ENCODE measurements at regions not wholly inside any gene's neighbourhood (a gene's known extent, or its start where the extent isn't known, plus 50 kb on each side); places are given as distances from the start of the nearest gene placed in this dataset.

- no peak for DNase-seq
Measured at GRCh38 chr4:59936566-59936965, 1263.6 kb upstream of the ADGRL3 start.

GRCh38 chr4:59938166-59938565, 1262.0 kb upstream of the ADGRL3 start:
- DNase-seq: no peak

DNA sequence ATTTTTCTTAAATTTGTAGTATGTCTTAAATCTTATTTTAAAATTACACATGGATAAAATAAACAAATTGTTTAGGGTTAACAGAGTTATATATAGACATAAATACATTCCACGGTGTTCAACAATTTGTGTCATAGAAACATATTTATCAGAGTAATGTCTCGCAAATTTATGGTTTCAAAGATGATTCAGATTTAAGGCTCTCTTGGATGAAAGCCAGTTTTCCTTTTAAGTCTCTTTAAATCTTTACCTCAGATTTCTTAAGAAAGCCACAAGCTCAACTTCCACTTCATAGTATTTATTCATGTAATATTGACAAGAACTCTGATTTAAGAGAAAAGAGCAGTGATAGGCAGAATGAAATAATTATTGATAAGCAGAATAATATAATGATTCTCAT, 1254.8 kb upstream of the ADGRL3 start:
- DNase-seq: no peak

DNA sequence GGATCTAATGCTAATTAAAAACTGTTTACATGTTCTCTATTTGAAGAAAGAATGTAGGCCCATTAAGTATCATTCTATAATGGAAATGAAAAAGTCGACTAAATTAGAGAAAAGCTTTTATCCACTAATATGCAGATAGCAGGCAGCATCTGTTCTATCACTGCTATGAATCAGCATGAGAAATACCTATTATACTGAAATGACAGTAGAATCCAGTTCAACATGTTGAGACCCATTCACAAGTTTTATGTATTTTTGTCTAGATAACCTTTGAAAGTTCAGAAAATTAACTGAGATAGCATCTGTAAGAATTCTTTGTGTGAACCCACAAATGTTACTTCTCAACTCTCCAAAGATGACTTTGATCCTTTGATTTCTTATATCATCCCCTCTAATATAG, 1254.4 kb upstream of the ADGRL3 start:
- no peak for DNase-seq

DNA sequence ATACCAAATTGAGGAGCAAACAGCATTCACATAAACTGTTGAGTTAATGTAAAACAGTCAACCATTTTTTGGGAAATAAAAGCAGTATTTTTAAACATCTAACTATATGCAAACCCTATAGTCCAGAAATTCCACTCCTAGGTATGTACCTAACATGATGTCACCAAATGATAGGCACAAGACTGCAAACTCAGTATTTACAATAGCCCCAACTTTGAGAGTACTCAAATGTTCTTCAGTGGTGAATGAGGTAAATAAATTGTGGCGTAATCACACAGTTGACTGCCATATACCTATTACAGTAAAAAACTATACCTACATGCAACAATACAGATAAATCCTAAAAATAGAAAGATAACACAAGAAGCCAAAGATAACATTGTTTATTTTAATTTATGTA, 1243.8 kb upstream of the ADGRL3 start:
- DNase-seq: no peak

- DNase-seq: no peak
Measured at GRCh38 chr4:59960143-59960542, 1240.0 kb upstream of the ADGRL3 start.

- DNase-seq: no peak
Measured at GRCh38 chr4:59966758-59967157, 1233.4 kb upstream of the ADGRL3 start.

DNA sequence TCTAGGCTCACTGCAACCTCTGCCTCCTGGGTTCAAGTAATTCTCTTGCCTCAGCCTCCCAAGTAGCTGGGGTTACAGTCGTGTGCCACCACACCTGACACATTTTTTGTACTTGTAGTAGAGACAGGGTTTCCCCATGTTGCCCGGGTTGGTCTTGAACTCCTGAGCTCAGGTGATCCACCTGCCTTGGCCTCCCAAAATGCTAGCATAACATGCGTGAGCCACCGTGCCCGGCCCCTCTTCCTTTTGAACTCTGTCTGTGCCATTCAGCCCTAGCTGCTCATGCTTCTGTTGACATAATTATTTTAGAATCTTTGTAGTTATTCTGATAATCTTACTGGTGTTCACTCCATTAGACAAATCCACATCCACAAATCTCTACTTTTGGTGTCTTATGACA, 1231.3 kb upstream of the ADGRL3 start:
- no peak for DNase-seq

- DNase-seq: no peak
Measured at GRCh38 chr4:59969909-59970308, 1230.2 kb upstream of the ADGRL3 start.

- no peak for DNase-seq
Measured at GRCh38 chr4:59971952-59972351, 1228.2 kb upstream of the ADGRL3 start.

DNA sequence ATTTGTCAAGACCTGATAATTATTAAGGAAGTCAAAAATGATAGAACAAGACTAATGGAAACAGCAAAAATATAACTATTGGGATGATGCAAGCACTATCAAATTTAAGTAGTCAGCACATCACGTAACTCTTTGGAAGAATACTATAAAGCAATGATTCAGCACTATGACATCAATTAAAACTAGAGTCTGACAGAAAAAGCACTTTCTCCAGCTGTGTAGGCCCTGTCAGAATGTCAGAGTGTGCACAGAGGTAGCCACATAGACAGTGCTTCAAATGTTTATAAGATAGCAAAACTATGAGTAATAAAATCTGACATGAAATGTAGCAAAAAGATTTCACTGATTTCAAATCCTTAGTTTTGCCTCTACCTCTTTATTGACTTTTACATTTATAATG, 1226.6 kb upstream of the ADGRL3 start:
- DNase-seq: no peak

- no peak for DNase-seq
Measured at GRCh38 chr4:59979061-59979460, 1221.1 kb upstream of the ADGRL3 start.

- no peak for DNase-seq
Measured at GRCh38 chr4:59983852-59984251, 1216.3 kb upstream of the ADGRL3 start.

- DNase-seq: no peak
Measured at GRCh38 chr4:59987289-59987688, 1212.8 kb upstream of the ADGRL3 start.

- DNase-seq: no peak
Measured at GRCh38 chr4:59994118-59994517, 1206.0 kb upstream of the ADGRL3 start.

- DNase-seq: no peak
Measured at GRCh38 chr4:60002603-60003337, 1197.4 kb upstream of the ADGRL3 start.

DNA sequence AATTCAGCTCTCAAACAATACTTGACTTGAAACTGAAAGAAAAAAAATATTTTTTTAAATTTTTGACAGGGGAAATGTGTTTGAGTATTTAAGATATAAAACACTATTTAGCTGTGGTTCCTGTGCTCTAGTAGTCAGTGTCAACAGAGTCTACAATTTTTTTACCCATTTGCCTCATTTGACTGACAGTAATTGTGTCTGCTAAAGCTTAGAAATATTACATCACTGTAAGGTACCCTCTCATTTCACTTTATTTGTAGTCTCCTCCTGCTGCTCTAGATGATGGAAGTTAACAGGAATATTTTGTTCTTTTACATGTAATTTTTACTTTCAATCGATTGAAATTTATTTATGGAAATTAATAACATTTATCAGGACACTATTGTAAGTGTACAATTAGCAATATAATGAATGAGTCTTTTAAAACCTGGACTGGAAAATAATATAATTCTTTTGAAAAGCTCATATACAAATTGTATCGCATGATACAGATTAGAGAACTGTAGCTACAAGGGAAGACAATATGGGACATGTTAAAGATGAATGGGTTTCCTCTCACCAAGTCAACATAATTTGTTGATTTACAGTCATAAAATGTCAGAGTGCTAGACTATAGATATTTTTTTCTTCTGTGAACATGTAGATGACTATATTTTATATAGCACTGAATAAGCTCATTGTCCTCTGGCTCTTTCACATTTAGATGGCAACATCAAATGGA, 1186.5 kb upstream of the ADGRL3 start:
- no peak for DNase-seq

DNA sequence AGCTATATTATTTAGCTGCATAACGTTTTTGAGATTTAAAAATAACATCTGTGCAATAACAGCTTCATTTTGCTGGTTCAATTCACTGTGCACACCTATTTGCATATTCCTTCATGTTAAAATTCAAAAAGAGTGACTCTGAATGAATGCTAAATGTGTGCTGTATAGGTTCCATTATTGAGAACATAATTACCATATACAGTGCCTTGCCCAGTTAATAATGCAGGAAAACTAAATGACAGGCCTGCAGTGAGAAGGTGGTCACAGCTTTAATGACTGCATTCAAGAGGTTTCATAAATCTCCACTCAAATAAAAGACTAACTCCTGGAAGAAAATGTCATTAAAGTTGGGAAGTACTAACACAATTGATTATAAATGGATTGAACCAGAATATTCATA, 1183.2 kb upstream of the ADGRL3 start:
- DNase-seq: no peak

DNA sequence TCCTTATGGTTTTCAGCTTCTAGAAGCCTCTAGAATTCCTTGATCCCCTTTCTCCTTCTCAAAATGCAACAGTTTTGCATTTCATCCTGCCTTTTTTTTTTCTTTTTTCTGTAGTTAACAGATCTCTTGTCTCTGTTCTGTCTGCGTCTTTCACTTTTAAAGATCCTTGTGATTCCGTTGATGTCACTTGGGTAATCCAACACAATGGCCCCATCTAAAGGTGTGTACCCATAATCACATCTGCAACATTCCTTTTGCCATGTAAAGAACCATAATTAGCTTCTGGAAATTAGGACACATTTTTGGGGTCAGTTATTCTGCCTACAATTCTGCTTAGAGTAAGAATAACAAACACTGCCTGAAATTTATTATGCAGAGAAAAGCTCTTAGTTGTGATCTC, 1180.9 kb upstream of the ADGRL3 start:
- DNase-seq: no peak

- DNase-seq: no peak
Measured at GRCh38 chr4:60019946-60020345, 1180.2 kb upstream of the ADGRL3 start.

DNA sequence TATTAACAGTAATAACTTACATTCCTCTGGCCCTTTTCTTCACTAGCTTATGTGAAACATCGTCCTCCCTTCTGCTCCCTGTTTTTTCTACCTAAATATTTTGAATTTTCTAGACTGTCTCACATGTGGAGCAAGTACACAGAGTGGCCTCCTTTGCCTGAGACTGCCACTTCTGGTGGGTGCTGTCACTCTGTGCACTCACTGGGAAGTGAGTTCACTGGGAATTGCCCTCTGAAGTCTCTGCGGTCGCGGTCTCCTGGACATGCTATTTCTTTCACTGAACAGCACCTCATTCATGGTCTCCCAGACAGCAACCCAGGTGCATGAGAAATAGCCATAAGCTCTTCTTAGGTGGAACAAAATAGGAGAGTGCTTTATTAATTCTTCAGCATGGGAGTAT, 1179.7 kb upstream of the ADGRL3 start:
- no peak for DNase-seq

DNA sequence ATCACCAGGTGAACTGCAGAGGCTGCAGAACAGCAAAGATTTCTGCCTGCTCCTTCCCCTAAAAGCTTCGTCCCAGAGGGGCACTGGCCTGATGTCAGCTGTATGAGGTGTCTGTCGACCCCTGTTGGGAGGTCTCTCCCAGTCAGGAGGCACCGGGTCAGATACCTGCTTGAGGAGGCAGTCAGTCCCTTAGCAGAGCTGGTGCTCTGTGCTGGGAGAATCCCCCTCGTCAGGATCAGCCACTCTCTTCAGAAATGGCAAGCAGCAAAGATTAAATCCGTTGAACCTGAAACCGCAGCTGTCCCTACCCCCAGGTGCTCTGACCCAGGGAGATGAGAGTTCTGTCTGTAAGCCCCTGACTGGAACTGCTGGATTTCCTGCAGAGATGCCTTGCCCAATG, 1166.3 kb upstream of the ADGRL3 start:
- no peak for DNase-seq

DNA sequence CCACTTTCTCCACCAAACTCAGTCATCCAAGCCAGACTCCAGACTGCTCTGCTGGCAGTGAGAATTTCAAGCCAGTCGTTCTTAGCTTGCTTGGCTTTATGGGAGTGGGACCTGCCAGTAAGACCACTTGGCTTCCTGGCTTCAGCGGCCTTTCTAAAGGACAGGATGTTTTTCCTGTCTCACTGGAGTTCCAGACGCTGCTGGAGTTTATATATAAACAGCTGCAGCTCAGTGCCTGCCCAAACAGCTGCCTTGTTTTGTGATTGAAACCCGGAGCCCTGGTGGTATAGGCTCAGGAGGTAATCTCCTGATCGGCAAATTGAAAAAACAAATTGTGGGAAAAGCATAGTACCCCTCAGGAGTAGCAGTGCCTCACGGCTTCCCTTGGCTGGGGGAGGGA, 1165.8 kb upstream of the ADGRL3 start:
- no peak for DNase-seq

- no peak for DNase-seq
Measured at GRCh38 chr4:60039908-60040307, 1160.2 kb upstream of the ADGRL3 start.

GRCh38 chr4:60042231-60042652, 1157.9 kb upstream of the ADGRL3 start:
- no peak for DNase-seq

Measured in stimulated activated CD4-positive, alpha-beta T cell treated with anti-CD3 and anti-CD28 coated beads, Interleukin-12 subunit alpha, Interleukin-12 subunit beta, amount 100 ng/mL, for 4 hours (primary cell).